SH-SY5Y (cell line): ENCODE measurements at regions not wholly inside any gene's neighbourhood (a gene's known extent, or its start where the extent isn't known, plus 50 kb on each side); places are given as distances from the start of the nearest gene placed in this dataset.

Source experiments
- GATA2 ChIP-seq: IDR thresholded peaks from 2 replicates; pipeline ENCODE4 v1.6.1; 2011; ENCODE audit warnings: mild to moderate bottlenecking, low read depth, low read length
- GATA3 ChIP-seq: IDR thresholded peaks from 2 replicates; pipeline ENCODE4 v1.6.1; 2011; ENCODE audit warnings: low read depth, mild to moderate bottlenecking, low read length, moderate library complexity

- TF ChIP-seq GATA3: no peak
- TF ChIP-seq GATA2: no peak
Observed at GRCh38 chr4:151953795-151954372, 193.1 kb upstream of the GATB start.
